ENCODE measurements at regions not wholly inside any gene's neighbourhood (a gene's known extent, or its start where the extent isn't known, plus 50 kb on each side); places are given as distances from the start of the nearest gene placed in this dataset.

DNA sequence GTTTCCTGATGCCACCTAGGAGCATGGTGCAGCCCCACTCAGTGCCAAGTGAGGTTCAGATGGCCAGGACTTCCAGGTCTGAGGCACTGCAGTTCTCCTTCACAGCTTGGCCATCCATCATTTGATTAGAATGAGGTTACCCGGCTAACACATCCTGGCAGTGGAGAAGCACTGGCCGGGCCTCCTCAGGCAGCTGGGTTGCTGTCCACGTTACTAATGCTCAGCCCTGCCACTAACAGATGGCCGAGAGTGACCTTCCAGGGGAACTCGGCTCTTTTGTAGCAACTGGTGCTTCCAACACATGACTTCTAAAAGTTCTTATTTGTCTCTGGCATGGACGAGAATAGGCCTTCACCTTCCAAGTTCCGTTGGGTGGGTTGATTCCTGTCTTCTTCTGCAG, 204.6 kb upstream of the CFAP20DC start:
- H3K9ac ChIP-seq (ENCODE audit: extremely low read depth, low read length, poor library complexity, severe bottlenecking): no peak overlapping the region
- no peaks in the 10 kb centered on the region for H3K9me3 ChIP-seq (ENCODE audit: control insufficient read depth, low read length)
- H3K9me3 Mint-ChIP-seq: no peaks in the 10 kb centered on the region
- H3K4me3 ChIP-seq (ENCODE audit: low read length): no peak overlapping the region
- WGBS, 2 experiments (ENCODE audit: insufficient coverage in 1 of 2, insufficient read length in 1 of 2): 89 to 93% methylated on average over 7 of the region's 7 CpGs
- H3K27me3 Mint-ChIP-seq (ENCODE audit: insufficient read depth): peaks cover 2% of the 10 kb centered on the region
- peaks cover 8% of the 10 kb centered on the region for H3K4me1 ChIP-seq (ENCODE audit: control insufficient read depth, insufficient read depth, low read length)
- no peaks in the 10 kb centered on the region for H3K36me3 Mint-ChIP-seq (ENCODE audit: low read depth)
- no peak overlapping the region for H3K27ac ChIP-seq (ENCODE audit: low read depth, low read length)
- no peaks in the 10 kb centered on the region for H3K27me3 ChIP-seq (ENCODE audit: control insufficient read depth, insufficient read depth, low read length, poor library complexity, severe bottlenecking)
- peaks cover 14% of the 10 kb centered on the region for H3K4me1 Mint-ChIP-seq
- H3K4me3 Mint-ChIP-seq: no peak overlapping the region
- DNase-seq: no peak
- H3K27ac Mint-ChIP-seq: no peak overlapping the region
- TF ChIP-seq, protein P1, sequence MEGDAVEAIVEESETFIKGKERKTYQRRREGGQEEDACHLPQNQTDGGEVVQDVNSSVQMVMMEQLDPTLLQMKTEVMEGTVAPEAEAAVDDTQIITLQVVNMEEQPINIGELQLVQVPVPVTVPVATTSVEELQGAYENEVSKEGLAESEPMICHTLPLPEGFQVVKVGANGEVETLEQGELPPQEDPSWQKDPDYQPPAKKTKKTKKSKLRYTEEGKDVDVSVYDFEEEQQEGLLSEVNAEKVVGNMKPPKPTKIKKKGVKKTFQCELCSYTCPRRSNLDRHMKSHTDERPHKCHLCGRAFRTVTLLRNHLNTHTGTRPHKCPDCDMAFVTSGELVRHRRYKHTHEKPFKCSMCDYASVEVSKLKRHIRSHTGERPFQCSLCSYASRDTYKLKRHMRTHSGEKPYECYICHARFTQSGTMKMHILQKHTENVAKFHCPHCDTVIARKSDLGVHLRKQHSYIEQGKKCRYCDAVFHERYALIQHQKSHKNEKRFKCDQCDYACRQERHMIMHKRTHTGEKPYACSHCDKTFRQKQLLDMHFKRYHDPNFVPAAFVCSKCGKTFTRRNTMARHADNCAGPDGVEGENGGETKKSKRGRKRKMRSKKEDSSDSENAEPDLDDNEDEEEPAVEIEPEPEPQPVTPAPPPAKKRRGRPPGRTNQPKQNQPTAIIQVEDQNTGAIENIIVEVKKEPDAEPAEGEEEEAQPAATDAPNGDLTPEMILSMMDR (conservative IDR thresholded peaks at IDR 0.05): no peak
- H3K36me3 ChIP-seq (ENCODE audit: control insufficient read depth, insufficient read depth, low read length): no peaks in the 10 kb centered on the region

DNA sequence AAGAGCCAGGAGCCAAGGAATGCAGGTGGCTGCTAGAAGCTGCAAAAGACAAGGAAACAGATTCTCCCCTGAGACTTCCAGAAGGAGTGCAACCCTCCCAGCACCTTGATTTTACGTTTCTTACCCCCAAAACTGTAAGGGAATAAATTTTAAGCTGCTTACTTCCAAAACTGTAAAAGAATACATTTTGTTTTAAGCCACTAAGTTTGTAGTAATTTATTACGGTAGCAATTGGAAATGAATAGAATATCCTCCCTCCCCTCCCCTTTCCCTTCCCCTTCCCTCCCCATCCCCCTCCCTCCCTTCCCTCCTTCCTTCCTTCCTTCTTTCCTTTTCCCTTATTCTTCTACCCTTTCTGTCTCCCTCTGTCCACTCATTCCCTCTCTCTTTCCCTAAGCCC, 203.7 kb upstream of the CFAP20DC start:
- Mint-ChIP-seq H3K9me3 (no peaks in the 10 kb centered on the region), H3K36me3 (ENCODE audit: low read depth) (no peaks in the 10 kb centered on the region), H3K27me3 (ENCODE audit: insufficient read depth) (peaks cover 2% of the 10 kb centered on the region), H3K4me3 (no peak overlapping the region), H3K4me1 (peaks cover 16% of the 10 kb centered on the region), H3K27ac (no peak overlapping the region)
- TF ChIP-seq, protein P1 (conservative IDR thresholded peaks at IDR 0.05): no peak
- Histone ChIP-seq H3K27me3 (ENCODE audit: control insufficient read depth, insufficient read depth, low read length, poor library complexity, severe bottlenecking) (no peaks in the 10 kb centered on the region), H3K36me3 (ENCODE audit: control insufficient read depth, insufficient read depth, low read length) (no peaks in the 10 kb centered on the region), H3K9me3 (ENCODE audit: control insufficient read depth, low read length) (peaks cover 2% of the 10 kb centered on the region), H3K4me1 (ENCODE audit: control insufficient read depth, insufficient read depth, low read length) (peaks cover 7% of the 10 kb centered on the region), H3K27ac (ENCODE audit: low read depth, low read length) (no peak overlapping the region), H3K4me3 (ENCODE audit: low read length) (no peak overlapping the region), H3K9ac (ENCODE audit: extremely low read depth, low read length, poor library complexity, severe bottlenecking) (no peak overlapping the region)
- WGBS, 2 experiments (ENCODE audit: insufficient coverage in 1 of 2, insufficient read length in 1 of 2): 75% methylated on average over 2 of the region's 2 CpGs; no CpG with 5 or more reads in 1 of the 2 experiments
- DNase-seq: no peak

DNA sequence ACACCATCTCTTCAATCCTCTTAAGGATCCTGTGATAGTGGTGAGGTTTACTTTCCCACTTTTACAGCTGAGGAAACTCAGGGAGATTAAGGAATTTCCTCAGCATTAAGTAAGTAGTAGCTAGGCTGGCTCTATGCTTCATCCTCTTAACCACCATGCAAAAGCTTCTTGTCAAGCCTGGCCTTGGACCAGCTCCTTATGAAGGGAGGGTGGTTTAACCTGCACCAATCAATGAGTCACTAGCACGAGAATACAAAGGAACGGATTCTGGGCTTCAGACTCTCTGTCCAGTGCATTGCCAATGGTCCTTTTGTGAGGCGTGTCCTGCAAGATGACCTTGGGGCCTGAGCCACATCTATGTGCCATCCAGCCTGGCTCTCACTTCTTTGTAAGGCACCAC, 202.0 kb upstream of the CFAP20DC start:
- Histone ChIP-seq H3K9ac (ENCODE audit: extremely low read depth, low read length, poor library complexity, severe bottlenecking) (no peak overlapping the region), H3K4me3 (ENCODE audit: low read length) (peak overlapping the region; percentile 12), H3K4me1 (ENCODE audit: control insufficient read depth, insufficient read depth, low read length) (peaks cover 7% of the 10 kb centered on the region), H3K27me3 (ENCODE audit: control insufficient read depth, insufficient read depth, low read length, poor library complexity, severe bottlenecking) (no peaks in the 10 kb centered on the region), H3K27ac (ENCODE audit: low read depth, low read length) (no peak overlapping the region), H3K36me3 (ENCODE audit: control insufficient read depth, insufficient read depth, low read length) (no peaks in the 10 kb centered on the region), H3K9me3 (ENCODE audit: control insufficient read depth, low read length) (peaks cover 7% of the 10 kb centered on the region)
- no peak overlapping the region for H3K27ac Mint-ChIP-seq
- no peaks in the 10 kb centered on the region for H3K36me3 Mint-ChIP-seq (ENCODE audit: low read depth)
- no peak for DNase-seq
- H3K4me1 Mint-ChIP-seq: peaks cover 16% of the 10 kb centered on the region
- no peaks in the 10 kb centered on the region for H3K9me3 Mint-ChIP-seq
- TF ChIP-seq, protein P1 (conservative IDR thresholded peaks at IDR 0.05): no peak
- no peak overlapping the region for H3K4me3 Mint-ChIP-seq
- peaks cover 2% of the 10 kb centered on the region for H3K27me3 Mint-ChIP-seq (ENCODE audit: insufficient read depth)
- 94 to 100% methylated on average over 3 of the region's 3 CpGs for WGBS, 2 experiments (ENCODE audit: insufficient coverage in 1 of 2, insufficient read length in 1 of 2)

Data from endodermal cell (in vitro differentiated cells).